GM23338 (cell line): ENCODE measurements at regions not wholly inside any gene's neighbourhood (a gene's known extent, or its start where the extent isn't known, plus 50 kb on each side); places are given as distances from the start of the nearest gene placed in this dataset.

Source experiments
- ATAC-seq: fragments of 200-7000 bp; cut with Tn5 transposase; 3 replicates; pipeline ENCODE4 v1.9.1; 2020
- DNase-seq: peaks from one replicate; pipeline ENCODE4 v3.0.0-alpha.2; 2015; ENCODE audit warnings: low spot score
- H2AFZ ChIP-seq: fragments of 200-600 bp; sonication (generic); 2 replicates; pipeline ENCODE4 v1.8.0; 2016; ENCODE audit warnings: antibody characterized with exemption, mild to moderate bottlenecking, moderate library complexity
- H3F3A ChIP-seq: fragments of 200-600 bp; sonication (generic); replicated peaks from 2 replicates; pipeline ENCODE4 v1.8.0; 2017; ENCODE audit warnings: antibody characterized with exemption, mixed run types, low read depth
- H3K27ac ChIP-seq: fragments of 200-600 bp; sonication (generic); 2 replicates; pipeline ENCODE4 v1.6.1; 2016; ENCODE audit warnings: low read depth
- H3K27me3 ChIP-seq: fragments of 200-600 bp; sonication (generic); 2 replicates; pipeline ENCODE4 v1.8.0; 2016; ENCODE audit warnings: mild to moderate bottlenecking, mixed run types, moderate library complexity; ENCODE audit not compliant: insufficient read depth
- H3K36me3 ChIP-seq: fragments of 200-600 bp; sonication (generic); 2 replicates; pipeline ENCODE4 v1.8.0; 2016; ENCODE audit warnings: mild to moderate bottlenecking; ENCODE audit not compliant: insufficient read depth
- H3K4me1 ChIP-seq: fragments of 200-600 bp; sonication (generic); 2 replicates; pipeline ENCODE4 v1.8.0; 2016; ENCODE audit warnings: mild to moderate bottlenecking, moderate library complexity; ENCODE audit not compliant: insufficient read depth
- H3K4me2 ChIP-seq: fragments of 200-600 bp; sonication (generic); 2 replicates; pipeline ENCODE4 v1.7.1; 2017; ENCODE audit warnings: mixed run types
- H3K4me3 ChIP-seq: fragments of 200-600 bp; sonication (generic); 2 replicates; pipeline ENCODE4 v1.6.1; 2016; ENCODE audit warnings: mixed run types
- H3K79me2 ChIP-seq: fragments of 200-600 bp; sonication (generic); replicated peaks from 2 replicates; pipeline ENCODE4 v1.8.0; 2017; ENCODE audit warnings: mild to moderate bottlenecking; ENCODE audit not compliant: insufficient read depth
- H3K9me2 ChIP-seq: fragments of 200-600 bp; sonication (generic); 2 replicates; pipeline ENCODE4 v1.8.0; 2017; ENCODE audit not compliant: insufficient read depth
- H4K20me1 ChIP-seq: fragments of 200-600 bp; sonication (generic); replicated peaks from 2 replicates; pipeline ENCODE4 v1.8.0; 2017; ENCODE audit warnings: mild to moderate bottlenecking; ENCODE audit not compliant: insufficient read depth
- H3K27ac Mint-ChIP-seq: 2 replicates; pipeline ENCODE4 v1.8.0; 2020; ENCODE audit warnings: inconsistent platforms, mild to moderate bottlenecking, moderate library complexity, mixed read lengths
- H3K27me3 Mint-ChIP-seq: 3 replicates; pipeline ENCODE4 v1.8.0; 2022; ENCODE audit warnings: low read depth, mild to moderate bottlenecking, moderate library complexity, mixed read lengths, inconsistent platforms; ENCODE audit not compliant: insufficient read depth, poor library complexity
- H3K36me3 Mint-ChIP-seq: 3 replicates; pipeline ENCODE4 v1.8.0; 2021; ENCODE audit warnings: low read depth, mild to moderate bottlenecking, inconsistent platforms, moderate library complexity, mixed read lengths
- H3K4me1 Mint-ChIP-seq: 3 replicates; pipeline ENCODE4 v1.8.0; 2020; ENCODE audit warnings: mild to moderate bottlenecking, inconsistent platforms, mixed read lengths
- H3K4me3 Mint-ChIP-seq: 3 replicates; pipeline ENCODE4 v1.8.0; 2021; ENCODE audit warnings: moderate library complexity, mild to moderate bottlenecking, inconsistent platforms, mixed read lengths
- H3K9me3 Mint-ChIP-seq: 3 replicates; pipeline ENCODE4 v1.8.0; 2020; ENCODE audit warnings: moderate library complexity, mild to moderate bottlenecking, inconsistent platforms, mixed read lengths
- CREB1 ChIP-seq: fragments of 250-450 bp; sonication (Bioruptor Pico); IDR thresholded peaks from 2 replicates; pipeline ENCODE4 v1.5.0; 2020; ENCODE audit warnings: low read depth, mild to moderate bottlenecking, moderate library complexity
- CTCF ChIP-seq, 2 experiments: fragments of 200-600 bp in 1 of 2; sonication (generic) in 1 of 2; conservative IDR thresholded peaks; 2 replicates each; pipeline versions ENCODE4 v1.5.1 to v1.6.1; 2016 to 2017; ENCODE audit warnings: antibody characterized with exemption in 2 of 2, low read depth in 2 of 2, mild to moderate bottlenecking in 2 of 2, moderate library complexity in 1 of 2
- ETS1 ChIP-seq: IDR thresholded peaks from 2 replicates; pipeline ENCODE4 v1.6.1; 2016; ENCODE audit warnings: antibody characterized with exemption
- EZH2 ChIP-seq: fragments of 200-600 bp; sonication (generic); IDR thresholded peaks from one replicate; pipeline ENCODE4 v1.8.0; 2017; ENCODE audit warnings: antibody characterized with exemption, mild to moderate bottlenecking, low read depth; ENCODE audit not compliant: unreplicated experiment
- EZH2phosphoT487 ChIP-seq: fragments of 200-600 bp; sonication (generic); IDR thresholded peaks from one replicate; pipeline ENCODE4 v1.8.1; 2018; ENCODE audit warnings: antibody characterized with exemption; ENCODE audit not compliant: unreplicated experiment
- JUNB ChIP-seq: IDR thresholded peaks from one replicate; pipeline ENCODE4 v1.6.1; 2016; ENCODE audit warnings: antibody characterized with exemption; ENCODE audit not compliant: unreplicated experiment
- NANOG ChIP-seq: IDR thresholded peaks from 2 replicates; pipeline ENCODE4 v1.6.1; 2016; ENCODE audit warnings: antibody characterized with exemption, borderline replicate concordance
- POLR2AphosphoS5 ChIP-seq: IDR thresholded peaks from 2 replicates; pipeline ENCODE4 v1.6.1; 2016; ENCODE audit warnings: antibody characterized with exemption, low read depth
- STAT1 ChIP-seq: IDR thresholded peaks from one replicate; pipeline ENCODE4 v1.6.1; 2016; ENCODE audit warnings: antibody characterized with exemption; ENCODE audit not compliant: unreplicated experiment
- ZNF114 ChIP-seq: fragments of 250-450 bp; sonication (Bioruptor Pico); IDR thresholded peaks from 2 replicates; pipeline ENCODE4 v1.5.0; 2020; ENCODE audit warnings: mild to moderate bottlenecking, moderate library complexity
- ZNF331 ChIP-seq: fragments of 250-450 bp; sonication (Bioruptor Pico); IDR thresholded peaks from 2 replicates; pipeline ENCODE4 v1.5.0; 2020; ENCODE audit warnings: low read depth, mild to moderate bottlenecking, moderate library complexity
- ZNF462 ChIP-seq: fragments of 250-450 bp; sonication (Bioruptor Pico); IDR thresholded peaks from 2 replicates; pipeline ENCODE4 v1.5.0; 2020; ENCODE audit warnings: mild to moderate bottlenecking, moderate library complexity
- TF ChIP-seq, protein P1 (sequence below): IDR thresholded peaks from one replicate; pipeline ENCODE4 v1.6.1; 2018; ENCODE audit warnings: antibody characterized with exemption; ENCODE audit not compliant: unreplicated experiment

DNA sequence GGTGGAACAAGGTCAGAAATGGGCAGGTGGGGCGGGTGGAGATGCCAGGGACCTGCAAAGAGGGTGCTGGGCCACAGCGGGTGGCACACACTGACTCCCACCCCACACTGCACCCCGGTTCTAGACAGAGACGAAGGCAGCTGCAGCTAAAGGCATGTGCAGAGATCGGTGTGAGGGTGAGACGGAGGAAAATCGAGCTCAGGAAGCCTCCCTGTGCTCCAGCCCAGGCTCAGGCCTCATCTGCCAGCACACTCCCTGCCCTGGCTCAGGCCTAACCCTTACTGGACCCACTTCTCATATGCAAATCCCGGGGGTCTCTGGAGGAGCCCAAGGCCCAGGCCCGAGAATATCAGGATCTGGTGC, 130.8 kb upstream of the PPP1R26 start:
- DNase-seq (no peak), ATAC-seq (no peak)
- Histone ChIP-seq H3K27ac (no peak overlapping the region), H3K4me1 (no peaks in the 10 kb centered on the region), H4K20me1 (no peaks in the 10 kb centered on the region), H3K79me2 (no peaks in the 10 kb centered on the region), H3K36me3 (no peaks in the 10 kb centered on the region), H3K9me2 (no peaks in the 10 kb centered on the region), H3K4me2 (no peak overlapping the region), H3K27me3 (no peaks in the 10 kb centered on the region), H3F3A (0 out of 2 replicates have a peak, but pooled peaks cover 3% of the 10 kb centered on the region), H2AFZ (no peak overlapping the region), H3K4me3 (no peak overlapping the region)
- Mint-ChIP-seq H3K9me3 (no peaks in the 10 kb centered on the region; the same call in 1 of the 3 replicates), H3K4me3 (no peak overlapping the region), H3K4me1 (peaks cover 2% of the 10 kb centered on the region; the same call in 1 of the 3 replicates), H3K27me3 (peaks cover 8% of the 10 kb centered on the region), H3K36me3 (no peaks in the 10 kb centered on the region), H3K27ac (no peak overlapping the region)
- no peak for TF ChIP-seq EZH2phosphoT487
- no peak for TF ChIP-seq ZNF331 (CRISPR knock-in tag)
- TF ChIP-seq CREB1 (CRISPR knock-in tag) = no peak
- no peak for TF ChIP-seq POLR2AphosphoS5
- TF ChIP-seq ZNF462 (CRISPR knock-in tag) = no peak
- TF ChIP-seq, protein P1, sequence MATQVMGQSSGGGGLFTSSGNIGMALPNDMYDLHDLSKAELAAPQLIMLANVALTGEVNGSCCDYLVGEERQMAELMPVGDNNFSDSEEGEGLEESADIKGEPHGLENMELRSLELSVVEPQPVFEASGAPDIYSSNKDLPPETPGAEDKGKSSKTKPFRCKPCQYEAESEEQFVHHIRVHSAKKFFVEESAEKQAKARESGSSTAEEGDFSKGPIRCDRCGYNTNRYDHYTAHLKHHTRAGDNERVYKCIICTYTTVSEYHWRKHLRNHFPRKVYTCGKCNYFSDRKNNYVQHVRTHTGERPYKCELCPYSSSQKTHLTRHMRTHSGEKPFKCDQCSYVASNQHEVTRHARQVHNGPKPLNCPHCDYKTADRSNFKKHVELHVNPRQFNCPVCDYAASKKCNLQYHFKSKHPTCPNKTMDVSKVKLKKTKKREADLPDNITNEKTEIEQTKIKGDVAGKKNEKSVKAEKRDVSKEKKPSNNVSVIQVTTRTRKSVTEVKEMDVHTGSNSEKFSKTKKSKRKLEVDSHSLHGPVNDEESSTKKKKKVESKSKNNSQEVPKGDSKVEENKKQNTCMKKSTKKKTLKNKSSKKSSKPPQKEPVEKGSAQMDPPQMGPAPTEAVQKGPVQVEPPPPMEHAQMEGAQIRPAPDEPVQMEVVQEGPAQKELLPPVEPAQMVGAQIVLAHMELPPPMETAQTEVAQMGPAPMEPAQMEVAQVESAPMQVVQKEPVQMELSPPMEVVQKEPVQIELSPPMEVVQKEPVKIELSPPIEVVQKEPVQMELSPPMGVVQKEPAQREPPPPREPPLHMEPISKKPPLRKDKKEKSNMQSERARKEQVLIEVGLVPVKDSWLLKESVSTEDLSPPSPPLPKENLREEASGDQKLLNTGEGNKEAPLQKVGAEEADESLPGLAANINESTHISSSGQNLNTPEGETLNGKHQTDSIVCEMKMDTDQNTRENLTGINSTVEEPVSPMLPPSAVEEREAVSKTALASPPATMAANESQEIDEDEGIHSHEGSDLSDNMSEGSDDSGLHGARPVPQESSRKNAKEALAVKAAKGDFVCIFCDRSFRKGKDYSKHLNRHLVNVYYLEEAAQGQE = no peak
- no peak for TF ChIP-seq STAT1
- TF ChIP-seq ETS1 = no peak
- TF ChIP-seq CTCF (conservative IDR thresholded peaks at IDR 0.05; ENCODE audit: low read depth in 2 of 2) = no peak
- no peak for TF ChIP-seq ZNF114 (CRISPR knock-in tag)
- TF ChIP-seq EZH2 = no peak
- no peak for TF ChIP-seq JUNB
- no peak for TF ChIP-seq NANOG
